ENCODE measurements at regions not wholly inside any gene's neighbourhood (a gene's known extent, or its start where the extent isn't known, plus 50 kb on each side); places are given as distances from the start of the nearest gene placed in this dataset.
"Not testable (repeated sequence)": the region's sequence is repeated elsewhere in the genome, so short reads cannot be mapped to it uniquely, and the experiment has no call there.

- DNase-seq (ENCODE audit: low read depth in 2 of 2): no peak
Measured at GRCh38 chr5:112573441-112573840, 154.4 kb upstream of the EPB41L4A start.

GRCh38 chr5:112574536-112574935 lies 155.5 kb upstream of the EPB41L4A start:
- no peak for DNase-seq (ENCODE audit: low read depth in 2 of 2)

- DNase-seq (ENCODE audit: low read depth in 2 of 2): no peak
Measured at GRCh38 chr5:112576298-112576925, 157.3 kb upstream of the EPB41L4A start.

- no peak for DNase-seq (ENCODE audit: low read depth in 2 of 2)
Measured at GRCh38 chr5:112579599-112580170, 158.0 kb upstream of the APC start.

GRCh38 chr5:112581811-112582320 lies 155.8 kb upstream of the APC start:
- no peak for DNase-seq (ENCODE audit: low read depth in 2 of 2)

GRCh38 chr5:112583166-112583565 lies 154.5 kb upstream of the APC start:
- no peak for DNase-seq (ENCODE audit: low read depth in 2 of 2)

GRCh38 chr5:112584781-112585180 lies 152.9 kb upstream of the APC start:
- DNase-seq (ENCODE audit: low read depth in 2 of 2): no peak

GRCh38 chr5:112586596-112587062 lies 151.1 kb upstream of the APC start:
- DNase-seq (ENCODE audit: low read depth in 2 of 2): no peak

- not testable (repeated sequence) for DNase-seq (ENCODE audit: low read depth in 2 of 2)
Measured at GRCh38 chr5:112590858-112591257, 146.8 kb upstream of the APC start.

GRCh38 chr5:112594095-112594850 lies 143.4 kb upstream of the APC start:
- no peak for DNase-seq (ENCODE audit: low read depth in 2 of 2)

GRCh38 chr5:112594941-112595340 lies 142.7 kb upstream of the APC start:
- DNase-seq (ENCODE audit: low read depth in 2 of 2): no peak

GRCh38 chr5:112597831-112598230 lies 139.9 kb upstream of the APC start:
- DNase-seq (ENCODE audit: low read depth in 2 of 2): no peak

- DNase-seq (ENCODE audit: low read depth in 2 of 2): not testable (repeated sequence)
Measured at GRCh38 chr5:112600510-112600909, 137.2 kb upstream of the APC start.

GRCh38 chr5:112604732-112605630 lies 132.7 kb upstream of the APC start:
- no peak for DNase-seq (ENCODE audit: low read depth in 2 of 2)

- DNase-seq (ENCODE audit: low read depth in 2 of 2): no peak
Measured at GRCh38 chr5:112608975-112609374, 128.7 kb upstream of the APC start.

GRCh38 chr5:112612663-112613062 lies 125.0 kb upstream of the APC start:
- DNase-seq (ENCODE audit: low read depth in 2 of 2): no peak

- DNase-seq (ENCODE audit: low read depth in 2 of 2): no peak
Measured at GRCh38 chr5:112614285-112614684, 123.4 kb upstream of the APC start.

GRCh38 chr5:112614986-112615385 lies 122.7 kb upstream of the APC start:
- no peak for DNase-seq (ENCODE audit: low read depth in 2 of 2)

GRCh38 chr5:112616812-112617547 lies 120.7 kb upstream of the APC start:
- no peak for DNase-seq (ENCODE audit: low read depth in 2 of 2)

- DNase-seq (ENCODE audit: low read depth in 2 of 2): no peak
Measured at GRCh38 chr5:112625246-112625645, 112.4 kb upstream of the APC start.

Measured in stimulated activated CD4-positive, alpha-beta T cell treated with anti-CD3 and anti-CD28 coated beads, Interleukin-1b, Interleukin-23, amount 100 ng/mL, for 4 hours (primary cell).